HepG2 (cell line): ENCODE measurements at regions not wholly inside any gene's neighbourhood (a gene's known extent, or its start where the extent isn't known, plus 50 kb on each side); places are given as distances from the start of the nearest gene placed in this dataset.

Source experiments
- ATAC-seq: fragments of 200-7000 bp; cut with Tn5 transposase; 3 replicates; pipeline ENCODE4 v1.9.1; 2020; ENCODE audit warnings: mild to moderate bottlenecking, moderate library complexity
- BruUV-seq: library from RNA; stranded (reverse); fragments of 400-500 nt; replicated peaks from 2 replicates; lab custom pipeline; 2021; lab: Mats Ljungman, UMichigan
- CTCF ChIA-PET: fragments of 300-600 bp; formaldehyde crosslinking; extraction: SDS; loops from one replicate; lab custom pipeline; 2021; ENCODE audit warnings: low total read pairs, inconsistent platforms, low intra/inter-chr PET ratio; lab: Yijun Ruan, JAX
- POLR2A ChIA-PET: fragments of 350-600 bp; sonication (Branson Sonifier 250); formaldehyde crosslinking; loops from one replicate; lab custom pipeline; 2020; ENCODE audit warnings: antibody characterized with exemption, inconsistent platforms; lab: Yijun Ruan, JAX
- DNase-seq: peaks from one replicate; pipeline ENCODE4 v3.0.0-alpha.2; 2015; ENCODE audit warnings: low spot score
- FAIRE-seq: peaks from 3 replicates; lab custom pipeline; 2011; peaks lifted over from hg19 to GRCh38; lab: Jason Lieb, UNC
- H2AFZ ChIP-seq: one replicate; pipeline ENCODE4 v1.6.1; 2011; ENCODE audit warnings: low read length, inconsistent platforms
- H3K27ac ChIP-seq: fragments of 300-600 bp; 3 replicates; pipeline ENCODE4 v1.8.0; 2011; ENCODE audit warnings: mixed run types, mild to moderate bottlenecking, mixed read lengths, low read length, inconsistent platforms; ENCODE audit not compliant: insufficient read depth; ENCODE audit errors: extremely low read length
- H3K27me3 ChIP-seq, 2 experiments: fragments of 200-600 bp in 1 of 2; 2 replicates in 1 of 2; 3 replicates in 1 of 2; pipeline versions ENCODE4 v1.6.0 to v1.8.0; 2011; ENCODE audit warnings: low read length in 2 of 2, mild to moderate bottlenecking in 2 of 2, moderate library complexity in 2 of 2, inconsistent platforms in 1 of 2; ENCODE audit not compliant: insufficient read depth in 2 of 2, control insufficient read depth in 1 of 2
- H3K36me3 ChIP-seq, 2 experiments: fragments of 200-600 bp in 1 of 2; replicated peaks in 1 of 2; 2 replicates in 1 of 2; 3 replicates in 1 of 2; pipeline versions ENCODE4 v1.5.1 to v1.8.0; 2011; ENCODE audit warnings: low read length in 2 of 2, inconsistent platforms in 1 of 2; ENCODE audit not compliant: insufficient read depth in 2 of 2, control insufficient read depth in 1 of 2
- H3K4me1 ChIP-seq: 2 replicates; pipeline ENCODE4 v1.5.1; 2012; ENCODE audit warnings: low read length, inconsistent platforms; ENCODE audit not compliant: insufficient read depth
- H3K4me2 ChIP-seq: 2 replicates; pipeline ENCODE4 v1.6.0; 2011; ENCODE audit warnings: low read depth, low read length, inconsistent platforms
- H3K4me3 ChIP-seq, 3 experiments: fragments of 200-600 bp in 1 of 3; sonication (generic), shearing (Covaris generic) in 1 of 3; replicated peaks in 1 of 3; 2 replicates each; pipeline ENCODE4 v1.5.1; 2011 to 2016; ENCODE audit warnings: low read length in 3 of 3, inconsistent platforms in 2 of 3, low read depth in 2 of 3, mild to moderate bottlenecking in 2 of 3, control low read depth in 1 of 3, mixed read lengths in 1 of 3; ENCODE audit not compliant: insufficient read depth in 1 of 3
- H3K79me2 ChIP-seq: one replicate; pipeline ENCODE4 v1.6.1; 2011; ENCODE audit warnings: low read length, inconsistent platforms; ENCODE audit not compliant: insufficient read depth
- H3K9ac ChIP-seq: 2 replicates; pipeline ENCODE4 v1.6.0; 2011; ENCODE audit warnings: mild to moderate bottlenecking, low read depth, low read length, inconsistent platforms; ENCODE audit not compliant: insufficient read depth
- H3K9me3 ChIP-seq: 2 replicates; pipeline ENCODE4 v1.5.1; 2012; ENCODE audit warnings: mild to moderate bottlenecking, low read length
- H4K20me1 ChIP-seq: 2 replicates; pipeline ENCODE4 v1.6.0; 2011; ENCODE audit warnings: inconsistent platforms, mild to moderate bottlenecking, low read length, moderate library complexity; ENCODE audit not compliant: insufficient read depth
- ADNP ChIP-seq: sonication (generic); formaldehyde crosslinking; IDR thresholded peaks from 2 replicates; pipeline ENCODE4 v1.4.0; 2020; ENCODE audit warnings: missing genetic modification reagents
- AGO2 ChIP-seq: fragments of 200-400 bp; formaldehyde crosslinking; optimal IDR thresholded peaks from 2 replicates; pipeline ENCODE3; 2017; ENCODE audit warnings: mild to moderate bottlenecking, low read depth, low read length, moderate library complexity
- ARID4A ChIP-seq: sonication (generic); formaldehyde crosslinking; IDR thresholded peaks from 2 replicates; pipeline ENCODE4 v1.5.0; 2020; ENCODE audit warnings: mild to moderate bottlenecking, missing genetic modification reagents, borderline replicate concordance
- ATF3 ChIP-seq: sonication (generic); formaldehyde crosslinking; IDR thresholded peaks from 2 replicates; pipeline ENCODE4 v1.4.0; 2020; ENCODE audit warnings: missing genetic modification reagents
- ATM ChIP-seq: fragments of 450-650 bp; IDR thresholded peaks from 2 replicates; pipeline ENCODE4 v1.7.1; 2017; ENCODE audit warnings: mild to moderate bottlenecking, borderline replicate concordance
- FOSL2 ChIP-seq: sonication (generic); formaldehyde crosslinking; IDR thresholded peaks from 2 replicates; pipeline ENCODE4 v1.4.0; 2020; ENCODE audit warnings: missing genetic modification reagents
- HNRNPH1 ChIP-seq: fragments of 200-400 bp; formaldehyde crosslinking; optimal IDR thresholded peaks from 2 replicates; pipeline ENCODE3; 2017; ENCODE audit warnings: mild to moderate bottlenecking, low read depth, low read length
- IRF1 ChIP-seq: sonication (generic); formaldehyde crosslinking; IDR thresholded peaks from 2 replicates; pipeline ENCODE4 v1.4.0; 2020; ENCODE audit warnings: low read depth, mild to moderate bottlenecking, missing genetic modification reagents
- KMT2B ChIP-seq: IDR thresholded peaks from 2 replicates; pipeline ENCODE4 v1.6.1; 2016; ENCODE audit warnings: missing genetic modification reagents, missing compliant biosample characterization
- MIER2 ChIP-seq: IDR thresholded peaks from 2 replicates; pipeline ENCODE4 v1.6.1; 2016; ENCODE audit warnings: missing biosample characterization, missing genetic modification reagents
- PRPF4 ChIP-seq: fragments of 200-400 bp; formaldehyde crosslinking; IDR thresholded peaks from 2 replicates; pipeline ENCODE4 v1.6.1; 2016; ENCODE audit warnings: low read length, low read depth; ENCODE audit not compliant: poor library complexity, severe bottlenecking
- RFXANK ChIP-seq: IDR thresholded peaks from 2 replicates; pipeline ENCODE4 v1.6.1; 2016
- ZIK1 ChIP-seq: sonication (generic); formaldehyde crosslinking; IDR thresholded peaks from 2 replicates; pipeline ENCODE4 v1.5.0; 2020; ENCODE audit warnings: mild to moderate bottlenecking, low read depth, missing genetic modification reagents, borderline replicate concordance
- ZNF17 ChIP-seq: sonication (generic); formaldehyde crosslinking; IDR thresholded peaks from 2 replicates; pipeline ENCODE4 v1.5.0; 2020; ENCODE audit warnings: mild to moderate bottlenecking, missing genetic modification reagents
- ZNF879 ChIP-seq: sonication (generic); formaldehyde crosslinking; IDR thresholded peaks from 2 replicates; pipeline ENCODE4 v1.8.1; 2023; ENCODE audit warnings: missing genetic modification reagents
- ZSCAN12 ChIP-seq: sonication (generic); formaldehyde crosslinking; IDR thresholded peaks from 2 replicates; pipeline ENCODE4 v1.9.0; 2021; ENCODE audit warnings: mild to moderate bottlenecking, missing genetic modification reagents
- whole genome bisulfite sequencing: methylation state at CpG from one replicate; pipeline ENCODE4 v1.1.6; 2017; ENCODE audit warnings: low lambda C conversion rate; 5-methylcytosine and 5-hydroxymethylcytosine counted together
- in situ Hi-C: cut with HindIII; loops from 2 replicates; pipeline ENCODE4 v1.10.0; 2017; ENCODE audit warnings: low pct_unique_long_range_greater_than_20kb; ENCODE audit not compliant: extremely low pct_ligation_motif_present
- intact Hi-C: fragments of 100-400 bp; cut with micrococcal nuclease; formaldehyde crosslinking; loops from one replicate; pipeline ENCODE4 v1.10.0; 2022; ENCODE audit not compliant: unreplicated experiment

- ATAC-seq (peak; percentile 59; the same call in 1 of the 3 replicates), DNase-seq (peak; percentile 31), FAIRE-seq (no peak)
- in situ Hi-C loops (no loop called here), intact Hi-C loops (no loop called here)
- H3K27me3 ChIP-seq, result no peaks in the 10 kb centered on the region
- no peaks in the 10 kb centered on the region for H3K79me2 ChIP-seq
- H3K9ac ChIP-seq, result no peak overlapping the region
- CTCF ChIA-PET, result no interaction called here
- POLR2A ChIA-PET, result no interaction called here
- 23% methylated on average over 2 of the region's 2 CpGs for WGBS
- H3K9me3 ChIP-seq, result no peaks in the 10 kb centered on the region
- BruUV-seq, result no TSS peak
- no peaks in the 10 kb centered on the region for H4K20me1 ChIP-seq
- H3K4me1 ChIP-seq, result no peaks in the 10 kb centered on the region
- no peak overlapping the region for H3K27ac ChIP-seq
- no peak overlapping the region for H2AFZ ChIP-seq
- H3K36me3 ChIP-seq, result no peaks in the 10 kb centered on the region
- no peak overlapping the region for H3K4me2 ChIP-seq
- TF ChIP-seq ATF3 (CRISPR knock-in tag), result no peak
- TF ChIP-seq KMT2B (CRISPR knock-in tag), result no peak
- peak; percentile 56 for TF ChIP-seq FOSL2 (CRISPR knock-in tag)
- no peak overlapping the region for H3K4me3 ChIP-seq
These were observed 60.8 kb upstream of the CTSC start for GRCh38 chr11:88398372-88398771.

GRCh38 chr11:88390254-88390653, 52.7 kb upstream of the CTSC start:
- Histone ChIP-seq H3K4me2 (no peak overlapping the region), H3K4me3 (no peak overlapping the region), H3K9me3 (no peaks in the 10 kb centered on the region), H3K27ac (no peak overlapping the region), H3K79me2 (no peaks in the 10 kb centered on the region)
- DNase-seq (no peak), ATAC-seq (no peak)
- in situ Hi-C loops, result no loop called here
- TF ChIP-seq RFXANK (no peak), IRF1 (CRISPR knock-in tag) (no peak), HNRNPH1 (no peak), MIER2 (no peak), ATM (no peak), ZNF879 (CRISPR knock-in tag) (no peak), ARID4A (no peak), ADNP (no peak), ZNF17 (no peak), AGO2 (no peak), PRPF4 (no peak), ZIK1 (no peak), ZSCAN12 (no peak)
- TF ChIP-seq, all 625 proteins: peak for 0
- WGBS, result 29% methylated on average over 1 of the region's 1 CpG
- Histone ChIP-seq H3K9ac (no peak overlapping the region), H3K36me3 (no peaks in the 10 kb centered on the region), H3K27me3 (no peaks in the 10 kb centered on the region), H2AFZ (no peak overlapping the region), H3K4me1 (no peaks in the 10 kb centered on the region), H4K20me1 (no peaks in the 10 kb centered on the region)
- ChIA-PET CTCF (no interaction called here), POLR2A (no interaction called here)
- intact Hi-C loops, result no loop called here
- BruUV-seq, result no TSS peak
- FAIRE-seq, result no peak
